ENCODE measurements at regions not wholly inside any gene's neighbourhood (a gene's known extent, or its start where the extent isn't known, plus 50 kb on each side); places are given as distances from the start of the nearest gene placed in this dataset.

- FAIRE-seq: no peak
These were observed 912.2 kb upstream of the ADGRB3 start for GRCh38 chr6:67722861-67723261.

GRCh38 chr6:67717281-67717680 is 917.8 kb upstream of the ADGRB3 start:
- FAIRE-seq: no peak

GRCh38 chr6:67706388-67706787 is 928.7 kb upstream of the ADGRB3 start:
- FAIRE-seq: no peak

- FAIRE-seq: no peak
These were observed 936.5 kb upstream of the ADGRB3 start for GRCh38 chr6:67698534-67698933.

GRCh38 chr6:67694127-67694526 is 941.0 kb upstream of the ADGRB3 start:
- no peak for FAIRE-seq

GRCh38 chr6:67689329-67689728 is 945.8 kb upstream of the ADGRB3 start:
- no peak for FAIRE-seq

GRCh38 chr6:67687396-67687795 is 947.7 kb upstream of the ADGRB3 start:
- no peak for FAIRE-seq

GRCh38 chr6:67686225-67686624 is 948.9 kb upstream of the ADGRB3 start:
- peak; percentile 59 for FAIRE-seq

- FAIRE-seq: no peak
These were observed 951.1 kb upstream of the ADGRB3 start for GRCh38 chr6:67683960-67684359.

GRCh38 chr6:67680297-67680932 is 954.7 kb upstream of the ADGRB3 start:
- FAIRE-seq: no peak

GRCh38 chr6:67679566-67680296 is 955.4 kb upstream of the ADGRB3 start:
- FAIRE-seq: no peak

- FAIRE-seq: no peak
These were observed 958.2 kb upstream of the ADGRB3 start for GRCh38 chr6:67676892-67677291.

- no peak for FAIRE-seq
These were observed 967.3 kb upstream of the ADGRB3 start for GRCh38 chr6:67667637-67668422.

GRCh38 chr6:67666177-67666964 is 968.7 kb upstream of the ADGRB3 start:
- FAIRE-seq: no peak

GRCh38 chr6:67664942-67665341 is 970.1 kb upstream of the ADGRB3 start:
- no peak for FAIRE-seq

GRCh38 chr6:67663105-67663895 is 971.8 kb upstream of the ADGRB3 start:
- no peak for FAIRE-seq

- FAIRE-seq: no peak
These were observed 981.5 kb upstream of the ADGRB3 start for GRCh38 chr6:67653561-67653960.

GRCh38 chr6:67646550-67646949 is 988.5 kb upstream of the ADGRB3 start:
- no peak for FAIRE-seq

GRCh38 chr6:67643281-67643680 is 991.8 kb upstream of the ADGRB3 start:
- no peak for FAIRE-seq

- no peak for FAIRE-seq
These were observed 992.5 kb upstream of the ADGRB3 start for GRCh38 chr6:67642582-67642981.

GRCh38 chr6:67640484-67640883 is 994.6 kb upstream of the ADGRB3 start:
- no peak for FAIRE-seq

- FAIRE-seq: no peak
These were observed 995.9 kb upstream of the ADGRB3 start for GRCh38 chr6:67639161-67639560.

Measured in TTC549 (cell line).